GM18868 (cell line): ENCODE measurements at regions not wholly inside any gene's neighbourhood (a gene's known extent, or its start where the extent isn't known, plus 50 kb on each side); places are given as distances from the start of the nearest gene placed in this dataset.
"Not testable (repeated sequence)": the region's sequence is repeated elsewhere in the genome, so short reads cannot be mapped to it uniquely, and the experiment has no call there.

Source experiments
- ATAC-seq: cut with Tn5 transposase; IDR thresholded peaks from one replicate; pipeline ENCODE4 v1.9.1; 2021; ENCODE audit warnings: mild to moderate bottlenecking, moderate library complexity; ENCODE audit not compliant: unreplicated experiment

DNA sequence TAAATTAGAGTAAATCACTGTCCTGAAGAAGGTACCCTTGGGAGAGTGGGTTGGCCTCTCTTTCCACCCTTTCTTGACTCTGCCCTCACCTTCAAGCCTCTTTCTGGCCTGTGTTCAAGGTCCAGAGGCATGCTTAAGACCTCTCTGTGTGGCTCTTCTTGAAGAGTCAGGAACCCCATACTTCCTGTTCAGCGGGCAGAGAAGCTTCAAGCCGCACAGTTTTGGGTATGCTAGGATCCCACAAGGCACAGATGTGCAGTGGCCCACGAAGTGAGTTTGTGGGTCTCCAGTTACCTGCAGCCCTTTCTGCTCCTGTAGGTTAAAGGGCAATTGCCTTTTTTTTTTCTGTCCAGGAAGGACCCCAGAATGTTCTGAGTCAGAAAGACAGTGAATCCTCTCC is 113.7 kb downstream of the PPIAL4A start:
- ATAC-seq, result not testable (repeated sequence)

DNA sequence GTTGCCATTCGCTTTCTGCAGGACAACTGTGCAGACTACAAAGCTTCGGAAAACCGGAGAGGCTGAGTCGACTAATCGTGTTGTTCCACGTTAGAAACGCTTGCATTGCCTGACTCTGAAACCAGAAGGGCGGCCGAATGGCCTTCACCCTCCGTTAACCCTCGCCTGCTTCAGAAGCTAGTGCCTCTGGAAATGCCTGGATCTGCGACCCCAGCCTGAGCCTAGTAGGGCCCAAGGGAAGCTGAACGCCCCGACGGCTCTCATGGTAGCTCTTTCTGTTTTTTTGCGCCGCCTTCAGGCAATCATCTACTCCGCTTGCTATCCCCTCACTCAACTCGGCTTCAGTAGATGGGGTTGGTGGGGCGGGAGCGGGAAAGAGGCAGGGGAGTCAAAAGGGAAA is 117.3 kb downstream of the PPIAL4A start:
- ATAC-seq, result not testable (repeated sequence)

DNA sequence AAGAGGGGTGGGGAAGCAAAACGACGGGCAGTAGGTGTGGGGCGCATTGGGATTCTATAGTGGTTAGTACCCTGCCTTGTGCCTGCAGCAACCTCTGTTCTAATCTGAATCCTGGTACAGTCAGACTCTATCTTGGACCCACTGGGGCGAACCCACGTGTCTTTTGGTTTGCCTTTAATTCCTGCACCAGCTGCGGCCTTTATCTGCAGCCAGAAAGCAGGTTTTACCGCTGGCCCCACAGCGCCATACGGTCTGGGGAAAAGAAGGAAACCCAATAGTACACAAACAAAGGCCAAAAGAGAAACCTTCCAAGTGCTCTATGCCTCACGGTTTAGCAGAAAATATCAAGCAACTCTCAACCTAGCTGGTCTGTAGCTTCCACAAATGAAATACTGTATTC is 118.2 kb downstream of the PPIAL4A start:
- ATAC-seq, result not testable (repeated sequence)

DNA sequence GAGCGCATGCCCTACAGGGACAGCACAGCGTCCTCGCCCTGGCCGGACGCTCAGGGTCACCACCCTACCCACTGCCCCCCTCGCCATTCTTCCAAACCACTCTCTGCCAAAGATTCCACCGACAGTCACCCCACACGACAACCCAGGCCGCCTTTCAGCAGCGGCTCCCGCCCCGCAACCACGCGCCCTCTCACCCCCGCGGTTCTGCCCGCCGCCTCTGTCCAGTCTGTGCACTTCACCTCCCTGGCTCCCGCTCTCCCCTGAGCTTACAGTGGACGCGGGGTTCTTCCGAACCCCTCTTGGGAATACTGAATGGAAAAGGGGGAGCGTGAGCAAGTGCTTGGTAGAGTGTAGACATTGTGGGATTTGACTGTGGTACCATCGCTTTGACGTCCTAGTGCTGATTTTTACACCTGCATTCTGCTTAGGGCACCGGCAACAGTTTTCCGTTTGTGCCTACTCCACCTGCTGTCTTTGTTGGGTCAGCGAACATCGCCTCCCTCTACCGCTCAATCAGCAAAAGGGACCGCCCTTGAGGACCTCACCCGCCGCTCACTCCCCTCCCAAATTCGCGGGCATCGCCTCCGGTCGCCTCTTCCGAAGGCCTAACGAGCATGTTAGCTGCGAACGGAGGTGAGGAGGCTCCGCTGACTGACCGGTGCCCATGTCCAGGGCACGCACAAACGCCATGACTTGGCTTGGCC is 119.1 kb downstream of the PPIAL4A start:
- not testable (repeated sequence) for ATAC-seq

DNA sequence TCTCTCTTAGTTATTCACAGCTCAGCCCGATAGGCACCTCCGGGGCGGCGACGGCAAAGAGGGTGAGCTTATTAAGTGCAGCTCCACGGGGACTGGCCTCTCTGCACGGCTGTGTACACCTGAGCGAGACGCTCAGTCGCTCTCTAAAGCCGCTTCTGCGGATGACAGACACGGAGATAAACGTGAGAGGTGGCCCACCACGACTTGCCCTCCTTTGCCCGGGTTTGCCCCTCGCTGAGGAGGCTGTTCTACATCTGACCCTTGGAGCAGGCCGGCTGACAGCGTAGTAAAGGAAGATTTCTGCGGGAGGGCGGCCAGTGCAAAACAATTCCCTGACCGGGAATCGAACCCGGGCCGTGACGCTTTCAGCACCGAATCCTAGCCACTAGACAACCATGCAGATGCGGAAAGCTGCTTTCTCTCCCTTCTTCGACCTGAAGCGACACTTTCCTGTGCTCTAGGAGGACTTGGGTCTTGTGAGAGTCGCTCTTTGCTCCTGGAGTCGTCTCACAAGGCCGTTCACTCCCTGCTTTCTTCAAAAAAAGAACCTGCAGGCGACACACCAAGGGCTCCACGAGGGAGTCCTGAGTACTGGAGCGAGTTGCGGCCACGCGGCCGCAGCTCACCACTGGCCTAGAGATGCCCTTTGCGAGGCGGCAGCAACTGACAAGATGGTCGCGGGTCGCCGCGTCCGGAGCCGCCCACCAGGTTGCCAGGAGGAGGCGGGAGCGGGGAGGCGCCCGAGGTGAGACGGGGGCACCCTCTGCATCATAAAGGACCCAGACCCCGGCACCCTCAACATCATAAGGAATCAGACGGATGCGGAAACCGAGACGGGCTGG is 119.9 kb downstream of the PPIAL4A start:
- not testable (repeated sequence) for ATAC-seq

DNA sequence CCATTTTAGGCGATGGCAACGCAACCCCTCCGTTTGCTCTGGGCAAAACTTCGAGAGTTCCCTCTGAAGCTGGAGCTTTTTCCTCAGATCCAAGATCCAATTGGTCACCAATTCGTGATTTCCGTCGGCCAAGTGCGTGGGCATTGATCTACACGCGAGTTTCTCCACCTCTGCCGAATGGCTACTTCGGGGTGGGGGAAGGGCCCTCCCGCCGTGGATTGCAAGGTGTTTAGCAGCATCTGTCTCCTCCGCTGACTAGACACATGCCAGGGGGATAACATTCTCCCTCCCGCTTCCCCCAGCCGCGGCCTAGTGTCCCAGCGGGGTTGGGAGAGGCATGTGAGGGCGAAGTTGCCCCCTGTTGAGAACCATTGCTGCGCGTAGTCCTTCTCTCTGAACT is 120.6 kb downstream of the PPIAL4A start:
- not testable (repeated sequence) for ATAC-seq

DNA sequence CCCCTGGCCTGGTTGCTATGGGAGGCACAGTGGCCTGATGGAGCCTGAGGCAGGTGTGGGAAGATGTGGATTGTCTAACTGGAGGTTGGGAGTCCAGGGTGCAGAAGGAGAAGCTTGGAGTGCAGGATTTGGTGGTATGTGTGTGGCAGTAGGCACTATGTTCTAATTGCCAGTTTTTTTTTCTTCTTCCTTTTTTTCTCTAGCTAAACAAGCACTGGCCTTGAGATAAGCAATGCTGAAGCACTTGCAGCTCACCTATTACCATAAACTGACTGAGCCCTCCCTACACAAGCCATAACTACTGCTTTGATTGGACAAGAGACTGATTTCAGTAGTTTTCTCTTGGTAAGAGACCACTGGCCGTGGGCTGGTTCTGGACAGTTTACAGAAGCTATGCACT is 123.6 kb downstream of the PPIAL4A start:
- not testable (repeated sequence) for ATAC-seq

DNA sequence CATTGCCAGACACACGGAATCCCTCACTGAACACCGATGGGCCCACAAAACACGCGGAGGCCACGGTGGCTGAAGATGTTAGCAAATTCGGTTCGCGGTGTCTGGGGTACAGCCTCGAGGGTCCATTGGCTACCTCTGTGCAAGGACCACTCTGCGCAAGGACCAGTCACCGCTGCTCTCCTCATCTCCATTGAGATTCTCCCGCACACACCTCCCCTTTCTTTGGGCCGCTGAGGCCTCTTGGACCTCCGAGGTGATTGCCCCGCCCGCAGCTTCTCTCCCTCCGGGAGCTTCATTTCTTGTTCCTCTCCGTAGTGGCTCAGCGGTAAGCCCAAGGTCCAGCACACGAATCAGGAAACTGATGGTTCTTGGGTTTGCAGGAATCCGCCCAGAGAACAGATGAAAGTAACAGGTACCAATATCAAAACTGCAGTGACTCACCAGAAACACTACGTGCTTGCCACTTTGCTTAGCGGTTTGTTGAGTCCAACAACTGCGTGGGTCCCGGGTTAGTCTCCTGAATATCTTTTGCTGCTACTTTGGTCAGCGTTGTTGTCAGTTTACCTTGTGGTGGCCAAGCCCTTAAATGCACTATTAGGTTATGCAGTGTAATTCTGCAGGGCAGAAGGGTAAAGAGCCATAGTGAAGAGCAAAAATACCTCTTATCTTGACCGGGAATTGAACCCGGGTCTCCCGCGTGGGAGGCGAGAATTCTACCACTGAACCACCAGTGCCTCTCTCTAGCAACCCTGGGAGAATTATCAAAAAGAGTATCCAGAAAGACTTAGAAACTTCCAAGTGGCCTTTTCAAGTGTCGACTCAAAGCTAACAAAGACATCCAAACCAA is 126.8 kb downstream of the PPIAL4A start:
- peak; percentile 68 for ATAC-seq

DNA sequence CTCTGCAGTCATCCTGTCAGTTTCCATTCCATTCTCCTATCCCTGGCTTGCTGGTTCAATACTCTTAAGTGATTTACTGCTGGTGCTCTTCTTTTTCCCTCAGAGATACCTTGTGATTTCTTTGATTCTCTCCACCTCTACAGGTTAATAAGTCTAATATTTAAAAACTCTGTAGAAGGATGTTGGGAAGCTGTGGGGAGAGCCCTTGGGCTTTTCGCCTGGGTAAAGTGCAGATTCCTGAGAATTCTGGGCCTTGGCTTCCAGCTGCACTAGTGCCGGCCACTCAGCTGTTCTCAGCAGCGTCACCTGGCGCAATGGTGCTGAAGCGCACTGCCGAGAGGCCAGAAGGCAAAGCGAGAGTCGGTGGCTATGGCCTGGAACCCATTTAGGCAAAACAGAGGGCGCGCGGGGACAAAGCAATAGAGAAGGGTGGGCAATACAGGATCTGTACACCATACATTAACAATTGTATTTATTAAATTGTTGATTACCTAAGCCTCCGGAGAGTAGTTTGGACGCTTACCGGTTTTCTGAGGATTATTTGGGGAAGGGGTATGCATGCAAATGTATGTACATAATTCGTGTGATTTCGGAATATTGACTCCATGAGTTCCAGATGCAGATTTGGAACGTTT is 130.3 kb downstream of the PPIAL4A start:
- ATAC-seq, result peak; percentile 75

DNA sequence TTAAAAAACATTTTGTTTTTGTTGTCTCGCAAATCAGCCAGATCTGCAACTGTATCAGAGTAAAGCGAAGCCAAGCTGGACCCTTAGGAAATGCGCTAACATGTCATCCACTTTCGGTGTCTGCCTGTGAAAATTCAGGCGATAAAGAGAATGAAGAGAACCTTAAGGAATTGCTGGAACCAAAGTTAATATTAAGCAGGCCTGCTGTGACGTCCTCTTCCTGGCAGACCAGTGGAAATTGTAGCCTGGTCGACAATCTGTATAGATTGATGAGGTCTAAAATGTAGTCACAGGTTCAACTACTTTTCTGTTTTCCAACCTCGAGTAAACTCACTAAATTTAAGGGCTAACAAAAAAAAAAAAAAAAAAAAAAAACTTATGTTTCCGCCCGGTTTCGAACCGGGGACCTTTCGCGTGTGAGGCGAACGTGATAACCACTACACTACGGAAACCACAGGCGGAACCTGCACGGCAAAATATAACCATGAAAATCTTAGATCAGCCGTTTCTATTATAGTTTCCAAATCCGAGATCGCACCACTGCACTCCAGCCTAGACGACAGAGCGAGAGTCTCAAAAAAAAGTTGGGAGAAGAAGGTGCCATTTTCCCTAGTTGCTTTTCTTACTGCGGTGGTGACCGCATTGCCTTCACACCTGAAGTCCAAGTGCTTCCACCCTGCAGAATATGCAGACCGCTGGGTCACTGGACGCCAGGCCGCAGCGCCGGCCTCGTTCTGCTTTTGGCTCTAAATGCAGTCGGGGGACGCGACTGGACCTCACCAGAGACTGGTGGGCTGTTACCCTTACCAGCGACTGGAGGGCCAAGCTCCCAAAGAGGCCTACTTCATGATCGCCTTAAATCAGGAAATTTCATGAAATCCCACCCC is 131.0 kb downstream of the PPIAL4A start:
- ATAC-seq, result not testable (repeated sequence)

DNA sequence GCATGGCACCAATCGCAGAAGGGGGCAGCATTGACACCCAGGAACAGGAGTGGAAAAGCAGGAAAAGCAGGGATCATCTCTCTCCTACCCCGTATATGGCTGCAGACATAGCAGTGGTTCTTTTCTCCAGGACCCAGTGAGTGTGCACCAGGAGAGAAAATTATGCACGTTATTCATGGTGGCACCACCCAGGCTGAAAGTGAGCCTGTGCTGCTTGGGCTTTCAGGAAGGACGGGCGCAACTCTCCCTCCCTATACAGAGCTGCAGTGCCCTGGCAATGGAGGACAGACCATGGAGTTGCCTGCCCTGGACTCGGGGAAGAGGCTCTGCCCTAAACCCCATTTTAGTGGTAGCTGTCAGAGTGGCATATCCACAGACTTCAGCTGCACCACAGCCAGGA is 132.1 kb downstream of the PPIAL4A start:
- not testable (repeated sequence) for ATAC-seq

DNA sequence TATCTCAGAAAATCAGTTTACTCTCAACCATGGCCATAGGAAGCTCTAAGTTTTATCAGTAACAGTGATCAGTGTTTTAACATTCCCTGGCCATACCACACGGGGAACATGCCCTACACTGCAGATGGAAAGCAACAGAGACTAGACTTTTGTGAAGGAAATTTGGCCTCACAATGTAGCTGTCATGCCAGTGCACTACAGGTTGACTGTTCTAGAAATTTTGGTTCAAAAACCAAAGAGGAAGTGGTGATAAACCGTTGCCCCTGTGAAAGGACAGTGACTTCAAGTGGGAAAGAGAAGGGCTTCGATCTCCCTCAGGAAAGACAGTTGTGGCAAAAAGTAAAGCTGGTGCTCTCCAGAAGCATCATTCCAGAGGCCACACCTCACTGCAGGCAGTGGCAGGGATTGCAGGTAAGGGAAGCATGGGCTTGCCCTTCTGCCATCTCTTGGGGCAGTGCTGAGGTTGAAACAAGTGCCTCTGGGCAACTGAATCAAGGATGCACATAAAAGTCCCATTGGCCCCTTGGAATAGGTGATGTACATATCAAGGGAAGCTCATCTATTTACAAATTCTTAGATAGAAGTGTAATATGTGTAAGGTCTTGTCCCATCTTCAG is 143.4 kb downstream of the PPIAL4A start:
- not testable (repeated sequence) for ATAC-seq

DNA sequence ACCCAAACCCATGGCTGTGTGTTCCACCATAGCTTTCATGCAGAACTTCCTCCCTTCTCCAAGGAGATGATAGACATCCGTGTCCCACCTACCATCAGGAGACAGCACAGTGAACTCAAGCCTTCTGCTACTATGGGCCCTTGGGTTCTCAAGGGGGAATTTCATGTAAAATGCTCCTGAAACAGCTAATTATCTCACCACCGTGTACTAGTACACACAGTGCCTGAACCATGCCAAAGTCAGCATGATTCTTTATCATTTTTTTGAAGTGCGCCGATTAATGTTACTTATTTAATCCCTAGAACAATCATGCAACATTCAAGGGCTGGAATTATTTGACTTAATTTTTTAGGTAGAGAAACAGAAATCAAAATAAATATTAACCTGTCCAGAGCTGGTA is 147.2 kb downstream of the PPIAL4A start:
- ATAC-seq, result not testable (repeated sequence)

DNA sequence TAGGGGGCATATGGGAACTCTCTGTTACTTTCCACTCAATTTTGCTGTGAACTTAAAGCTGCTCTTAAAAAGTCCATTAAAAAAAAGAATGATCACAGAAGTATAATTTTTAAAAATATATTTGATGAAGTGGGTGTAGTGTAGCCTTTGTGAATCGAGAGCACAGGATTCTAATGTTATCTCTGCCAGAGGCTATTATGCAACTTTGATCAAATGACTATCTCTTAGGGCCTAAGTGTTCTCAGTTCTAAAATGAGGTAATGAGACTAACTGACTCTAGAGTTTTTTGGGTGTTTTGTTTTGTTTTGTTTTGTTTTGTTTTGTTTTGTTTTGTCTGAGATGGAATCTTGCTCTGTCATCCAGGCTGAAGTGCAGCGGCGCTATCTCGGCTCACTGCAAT is 143.2 kb downstream of the FAM72B start:
- ATAC-seq, result not testable (repeated sequence)

DNA sequence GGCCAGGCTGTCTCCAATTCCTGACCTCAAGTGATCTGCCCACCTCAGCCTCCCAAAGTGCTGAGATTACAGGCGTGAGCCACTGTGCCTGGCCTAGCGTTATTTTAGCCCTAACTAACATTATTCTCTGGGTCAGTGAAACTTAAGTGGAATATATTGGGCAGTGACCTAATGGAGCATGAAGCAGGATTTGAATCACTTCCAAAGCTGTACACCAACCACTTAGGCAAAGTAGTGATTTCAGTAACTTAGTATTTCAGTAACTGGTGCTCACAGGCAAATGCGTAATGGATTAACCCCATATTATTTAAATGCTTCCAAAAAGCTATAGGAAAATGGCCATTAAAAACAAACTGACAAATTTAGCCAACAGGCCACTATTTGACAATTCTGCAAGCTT is 142.6 kb downstream of the FAM72B start:
- not testable (repeated sequence) for ATAC-seq

DNA sequence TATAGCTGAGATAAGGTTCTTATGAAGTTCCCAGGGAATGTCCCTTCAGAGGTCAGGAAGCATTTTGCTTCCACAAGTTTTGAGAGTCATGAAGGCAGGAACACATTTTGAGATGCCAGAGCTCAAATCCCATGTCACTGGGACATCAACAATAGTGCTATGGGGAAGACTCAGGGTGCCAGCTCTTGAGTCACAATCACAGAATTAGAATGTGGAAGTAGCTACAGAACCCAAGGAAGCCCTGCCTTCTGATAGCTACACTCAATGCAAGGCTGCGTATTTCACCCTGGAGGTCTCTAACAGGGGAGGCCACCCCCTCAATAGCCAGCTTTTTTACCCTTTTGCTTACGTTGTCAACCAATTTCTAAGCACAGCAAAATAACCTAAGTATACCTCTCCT is 141.3 kb downstream of the FAM72B start:
- not testable (repeated sequence) for ATAC-seq

DNA sequence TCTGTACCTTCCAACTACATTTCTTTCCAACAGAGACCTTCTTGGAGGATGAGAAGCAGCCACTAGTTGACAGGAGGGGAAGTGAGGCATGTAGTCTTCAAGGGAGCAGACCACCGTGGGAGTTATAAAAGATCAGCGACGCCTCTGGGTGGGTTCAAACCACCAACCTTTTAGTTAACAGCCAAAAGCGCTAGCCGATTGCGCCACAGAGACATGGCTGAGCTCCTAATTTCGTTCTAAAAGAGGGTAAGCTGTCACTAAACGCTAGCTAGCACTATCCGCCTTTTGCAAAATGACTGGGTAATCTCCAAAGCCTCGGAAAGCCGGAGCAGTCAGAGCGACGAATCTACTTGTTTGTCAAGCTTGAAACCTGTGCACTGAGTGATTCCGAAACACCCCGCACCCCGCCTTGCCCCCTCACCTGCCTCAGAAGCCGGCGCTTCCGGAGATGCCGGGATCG is 135.8 kb downstream of the FAM72B start:
- ATAC-seq, result not testable (repeated sequence)

DNA sequence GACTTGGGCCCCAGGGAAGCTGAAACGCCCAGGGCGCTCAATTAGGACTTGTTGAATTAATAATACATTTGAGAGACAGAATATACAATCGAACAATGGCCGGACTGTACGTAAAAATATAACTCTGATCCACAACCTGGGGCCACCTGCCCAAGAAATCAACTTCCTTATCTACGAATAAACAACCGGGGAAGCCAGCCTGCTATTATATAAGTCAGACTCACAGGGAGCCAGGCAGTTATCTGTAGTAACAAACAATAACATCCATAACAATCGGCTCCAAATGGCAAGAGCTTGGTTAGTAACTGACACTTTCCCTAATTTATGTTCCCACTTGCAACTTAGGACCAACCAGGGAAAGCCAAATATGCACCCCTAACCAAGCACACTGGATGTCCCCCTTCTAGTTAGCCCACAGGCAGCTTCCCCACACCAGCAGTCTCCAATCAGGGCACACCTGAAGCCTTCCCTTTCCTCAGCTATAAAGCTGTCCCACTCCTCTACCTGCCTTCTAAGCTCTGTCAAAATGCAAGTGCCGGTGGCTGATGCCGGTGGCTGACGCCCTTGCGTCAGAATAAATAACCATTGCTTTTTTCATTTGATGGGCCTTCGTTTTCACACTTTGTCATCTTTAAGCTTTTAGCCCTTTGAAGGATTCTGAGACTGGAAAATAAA is 135.2 kb downstream of the FAM72B start:
- ATAC-seq, result not testable (repeated sequence)

DNA sequence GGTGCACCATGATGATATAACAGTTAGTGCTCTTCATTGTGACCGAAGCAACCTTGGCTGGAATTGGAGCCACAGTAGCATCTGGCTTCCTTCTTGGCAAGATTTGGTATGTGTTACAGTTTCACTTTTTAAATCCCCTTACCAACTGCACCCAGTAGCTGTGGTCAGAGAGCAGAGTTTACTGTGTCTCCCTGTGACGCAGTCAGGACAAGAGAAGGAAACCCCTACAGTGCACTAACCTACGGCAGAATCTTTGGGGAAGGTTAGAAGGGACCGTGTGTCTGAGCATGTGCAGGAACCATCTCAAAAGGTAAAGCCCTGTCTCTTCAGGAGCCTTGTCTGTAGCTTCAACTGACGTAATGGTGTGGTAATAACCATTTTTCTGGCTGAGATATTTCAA is 134.0 kb downstream of the FAM72B start:
- not testable (repeated sequence) for ATAC-seq
